Kidney glomerular epithelial cell (primary cell): ENCODE measurements at regions not wholly inside any gene's neighbourhood (a gene's known extent, or its start where the extent isn't known, plus 50 kb on each side); places are given as distances from the start of the nearest gene placed in this dataset.
"Not testable (repeated sequence)": the region's sequence is repeated elsewhere in the genome, so short reads cannot be mapped to it uniquely, and the experiment has no call there.

Experiments used
- DNase-seq: peaks from one replicate; lab custom pipeline; 2025; lab: John Stamatoyannopoulos, UW

DNA sequence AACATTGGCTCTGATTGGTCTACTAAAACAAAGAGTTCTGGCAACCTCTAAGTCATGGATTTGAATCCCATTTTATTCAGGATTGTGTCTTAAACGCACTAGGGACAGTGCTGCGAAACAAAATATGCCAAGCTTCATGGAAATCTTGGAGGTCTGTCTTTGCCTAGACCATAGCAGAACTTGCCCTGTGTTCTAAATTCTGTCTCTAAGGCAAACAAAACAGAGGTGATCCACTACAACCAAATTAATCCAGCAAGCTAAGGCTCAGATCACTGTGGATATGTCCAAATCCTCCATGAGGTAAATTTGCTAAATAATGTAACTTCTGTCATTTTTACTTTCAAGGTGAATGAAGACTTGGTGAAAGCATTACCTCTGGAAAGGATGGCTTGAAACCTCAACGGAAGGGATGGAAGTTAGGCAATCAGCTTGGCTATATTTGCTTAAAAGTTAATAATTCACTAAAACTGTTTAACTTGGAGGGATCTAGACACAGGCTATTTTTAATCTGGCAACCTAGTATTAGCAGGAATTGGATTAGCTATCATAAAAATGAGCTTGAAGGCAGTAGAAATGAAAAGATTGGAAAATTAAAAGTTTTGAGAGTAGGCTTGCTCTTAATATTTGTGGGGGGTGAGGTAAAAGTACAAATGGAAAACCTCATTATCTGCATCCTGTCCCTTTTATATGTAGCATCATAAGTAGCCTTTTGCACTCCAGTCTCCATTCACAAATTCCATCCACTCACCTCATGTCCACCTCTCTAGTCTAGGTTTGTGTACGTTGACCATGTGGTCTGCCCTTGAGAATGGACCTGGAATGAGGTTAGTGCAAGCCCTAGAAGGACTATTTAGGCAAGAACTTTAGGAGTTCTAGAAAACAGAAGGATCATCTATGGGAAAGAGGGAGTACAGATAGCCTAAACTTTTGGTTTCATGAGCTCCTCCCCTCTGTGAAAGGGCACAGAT is 176.2 kb downstream of the SMC2 start:
- peak; percentile 18 for DNase-seq

DNA sequence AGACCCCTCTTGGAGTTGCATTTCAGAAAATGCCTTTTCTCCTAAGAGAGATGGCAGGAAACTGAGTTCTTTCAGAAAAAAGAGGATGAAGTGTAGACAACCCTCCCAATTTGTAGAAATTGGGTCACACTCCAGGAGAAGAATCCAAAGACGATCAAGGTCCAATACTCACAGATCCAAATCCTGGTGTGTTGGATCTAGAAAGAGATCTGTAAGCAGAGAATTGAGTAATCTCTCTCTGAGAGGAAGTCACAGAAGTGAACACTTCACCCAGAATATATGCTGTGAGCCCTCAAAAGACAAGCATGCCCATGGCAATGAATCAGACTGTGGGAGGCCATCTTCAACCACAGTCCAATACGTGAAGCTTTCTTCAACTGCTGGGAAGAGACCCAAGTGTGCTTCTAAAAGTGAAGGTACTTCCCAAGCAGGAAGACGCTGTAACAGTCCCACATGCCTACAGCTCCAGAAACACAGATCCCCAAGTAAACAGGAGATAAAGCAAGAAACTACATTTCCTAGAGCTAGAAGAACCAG is 182.7 kb downstream of the SMC2 start:
- DNase-seq = no peak

DNA sequence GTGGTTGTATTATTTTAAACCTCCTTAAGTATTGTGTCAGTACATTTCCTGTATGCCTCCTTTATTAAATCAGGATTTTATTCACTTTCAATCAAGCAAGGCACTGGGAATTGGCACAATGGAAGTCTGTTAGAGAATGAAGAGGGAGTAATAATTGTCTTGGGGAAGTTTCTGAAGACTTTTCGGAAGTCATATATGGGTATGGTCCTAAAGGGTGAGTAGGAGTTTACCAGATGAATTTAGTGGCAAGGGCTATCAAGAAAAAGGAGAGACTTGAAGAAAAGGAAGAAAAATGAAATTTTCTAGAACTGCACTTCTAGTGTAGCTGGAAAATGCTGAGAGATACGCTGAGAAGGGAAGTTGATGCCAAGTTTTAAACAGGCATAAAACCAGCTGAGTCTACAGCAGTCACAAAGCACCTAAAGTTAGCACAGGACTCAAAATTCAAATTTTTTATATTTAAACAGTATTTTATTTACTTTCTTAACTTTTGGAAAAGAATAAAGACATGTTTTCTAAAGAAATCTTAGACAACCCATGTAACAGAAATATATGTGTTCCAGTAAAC is 184.9 kb downstream of the SMC2 start:
- DNase-seq = no peak

DNA sequence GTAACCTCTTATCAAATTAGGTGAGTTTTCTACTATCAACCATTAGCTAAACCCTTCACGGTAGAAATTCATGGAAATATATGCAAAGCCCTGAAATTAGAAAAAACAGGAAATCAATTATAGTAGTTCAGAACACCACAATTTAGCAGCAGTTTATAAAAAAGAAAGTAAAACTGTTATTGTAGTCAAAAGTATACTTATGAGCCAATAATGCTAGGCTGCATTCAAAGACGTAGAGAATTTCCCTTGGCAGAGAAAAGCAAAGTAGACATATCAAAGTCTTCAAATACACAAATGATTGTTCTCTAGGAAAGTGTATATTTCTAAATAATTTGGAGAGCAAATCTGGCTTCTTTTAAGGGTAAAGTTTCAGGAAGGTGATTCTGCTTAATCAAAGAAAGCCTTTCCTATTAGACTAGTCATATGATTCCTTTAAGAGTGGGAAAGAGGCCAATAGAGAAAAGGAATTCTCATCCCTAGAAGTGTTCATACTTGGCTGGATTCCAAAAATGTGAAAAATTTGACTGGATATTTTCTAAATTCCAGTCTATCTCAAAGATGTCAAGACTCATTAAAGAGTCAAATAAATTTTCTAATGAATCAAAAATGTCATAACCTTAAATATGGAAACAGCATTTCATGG is 185.5 kb downstream of the SMC2 start:
- DNase-seq = peak; percentile 85

DNA sequence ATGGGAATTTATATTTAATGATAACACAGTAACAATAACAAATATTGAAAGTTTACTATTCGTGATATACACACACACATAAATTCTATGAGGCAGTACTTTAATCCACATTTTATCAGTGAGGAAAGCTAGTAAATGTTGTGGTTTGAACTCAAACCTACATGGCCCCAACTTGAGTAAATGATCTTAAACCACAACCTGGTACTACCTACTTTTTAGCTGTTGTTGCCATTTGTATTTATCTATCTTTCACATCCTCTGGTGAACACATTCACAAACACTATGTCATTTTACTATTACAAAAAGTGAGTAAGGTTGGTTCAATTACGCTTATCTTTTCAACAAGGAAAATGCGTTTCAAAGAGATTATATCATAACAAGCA is 186.1 kb downstream of the SMC2 start:
- DNase-seq = peak; percentile 58

DNA sequence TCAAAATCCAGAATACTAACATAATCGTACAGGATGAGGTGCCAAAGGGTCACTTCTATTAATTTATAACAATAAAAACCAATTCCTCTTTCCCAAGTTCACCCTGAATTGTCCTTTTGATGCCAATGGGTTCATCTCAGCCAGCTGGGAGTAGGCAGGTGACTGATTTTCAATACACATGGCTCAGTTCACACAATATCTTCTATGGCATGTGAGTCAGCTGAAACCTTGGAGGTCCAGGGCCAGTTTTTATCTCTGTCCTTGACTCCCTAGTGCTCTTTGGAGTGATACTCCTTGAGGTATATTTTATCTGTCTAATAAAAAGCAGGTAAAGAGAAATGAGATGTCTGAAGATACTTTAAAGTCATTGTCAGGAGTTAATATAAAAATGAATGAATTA is 186.6 kb downstream of the SMC2 start:
- no peak for DNase-seq

DNA sequence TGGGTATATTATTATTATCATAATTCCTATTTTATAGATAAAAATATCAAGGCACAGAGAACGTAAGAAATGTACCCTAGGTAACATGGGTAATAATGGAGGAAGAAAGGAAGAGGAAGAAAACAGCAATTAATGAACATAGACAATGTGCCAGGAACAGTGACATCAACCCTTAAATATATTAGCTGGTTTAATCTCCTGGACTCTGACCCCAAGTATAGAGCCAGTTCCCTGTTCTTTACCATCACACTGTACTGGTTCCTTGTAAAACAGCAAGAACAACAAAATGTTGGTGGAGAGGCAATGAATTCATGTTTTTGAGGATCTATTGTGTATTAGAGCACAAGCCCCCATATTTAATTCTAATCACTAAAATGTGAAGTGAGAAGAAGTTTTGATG is 192.1 kb downstream of the SMC2 start:
- DNase-seq = no peak

DNA sequence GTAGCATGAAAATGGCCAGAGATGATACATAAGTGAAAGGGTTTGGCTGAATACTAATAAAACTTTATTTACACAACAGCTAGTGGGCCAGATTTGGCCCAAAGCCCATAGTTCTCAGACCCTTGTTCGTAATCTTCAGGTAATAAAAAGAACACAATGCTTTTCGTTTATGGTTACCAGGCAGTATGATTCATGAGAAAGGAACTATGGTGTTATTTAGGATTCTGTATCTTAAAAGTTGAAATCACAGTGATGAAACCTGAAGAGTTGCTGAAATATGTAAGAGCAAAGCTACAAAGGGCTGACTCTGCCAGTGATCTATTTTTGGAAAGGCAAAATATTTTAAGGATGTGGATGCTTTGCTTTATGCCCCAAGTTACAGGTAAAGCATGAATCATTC is 192.7 kb downstream of the SMC2 start:
- peak; percentile 11 for DNase-seq

DNA sequence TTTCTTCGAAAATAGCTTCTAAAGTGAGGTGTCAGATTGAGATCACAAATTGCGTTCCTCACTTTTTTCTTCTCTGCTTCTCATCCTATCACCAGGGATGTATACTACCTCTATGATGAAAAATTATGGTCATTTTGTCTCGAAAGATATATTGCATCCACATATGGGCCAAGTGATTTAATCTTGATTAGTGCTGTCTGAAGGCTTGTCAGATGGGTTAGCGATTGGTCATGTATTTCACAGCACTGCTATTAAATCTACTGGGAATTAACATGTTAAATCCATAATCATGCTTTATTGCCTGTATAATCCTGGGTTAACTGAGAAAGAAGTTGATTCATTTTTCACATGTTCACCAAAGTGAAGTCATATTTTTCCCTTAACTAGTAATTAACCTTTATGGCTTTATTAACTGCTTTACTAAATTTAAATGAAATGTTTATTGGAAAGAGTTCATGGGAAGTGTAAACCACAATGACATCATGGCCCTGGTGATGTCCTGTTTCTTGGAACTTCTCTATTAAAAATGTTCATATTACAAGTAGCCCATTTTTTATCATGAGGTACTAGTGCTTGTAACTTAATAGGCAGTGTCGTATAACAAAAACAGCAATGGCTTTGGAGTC is 193.3 kb downstream of the SMC2 start:
- no peak for DNase-seq

DNA sequence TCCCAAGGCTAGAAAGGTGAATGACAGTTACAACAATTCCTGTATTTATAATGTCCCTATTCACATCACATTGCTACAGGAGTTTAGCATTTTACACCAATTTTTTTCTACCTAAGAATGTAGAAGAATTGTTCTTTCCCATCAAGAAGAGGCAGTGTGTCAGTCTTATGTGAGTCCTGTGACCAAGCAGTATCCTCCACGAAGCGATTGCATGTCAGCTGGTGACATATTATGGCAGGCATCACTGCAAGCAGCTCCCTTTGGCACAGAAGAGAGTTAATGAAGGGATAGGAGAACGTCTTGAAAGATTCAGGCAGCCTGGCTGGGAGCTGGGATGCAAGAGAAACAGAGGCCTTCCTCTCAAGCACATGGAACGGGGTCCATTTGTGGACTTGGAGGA is 199.8 kb downstream of the SMC2 start:
- no peak for DNase-seq

DNA sequence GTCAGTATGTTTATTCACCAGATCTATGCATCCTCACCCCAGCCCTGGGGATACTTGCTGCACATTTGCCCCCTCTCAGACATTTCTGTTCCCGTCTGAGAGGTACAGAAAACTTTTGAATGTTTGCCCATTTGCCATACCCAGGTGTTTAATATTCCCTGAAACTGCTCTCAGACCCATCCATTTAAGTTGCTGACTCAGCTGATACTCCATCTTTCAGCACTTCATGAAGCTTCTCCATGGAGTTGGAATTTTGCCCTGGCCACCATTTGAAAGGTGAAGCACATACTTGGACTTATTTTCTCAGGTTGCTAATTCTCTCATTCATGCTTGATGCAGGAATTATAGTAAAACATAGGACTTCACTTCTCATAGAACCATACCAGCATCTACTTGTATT is 203.9 kb upstream of the OR13F1 start:
- no peak for DNase-seq

DNA sequence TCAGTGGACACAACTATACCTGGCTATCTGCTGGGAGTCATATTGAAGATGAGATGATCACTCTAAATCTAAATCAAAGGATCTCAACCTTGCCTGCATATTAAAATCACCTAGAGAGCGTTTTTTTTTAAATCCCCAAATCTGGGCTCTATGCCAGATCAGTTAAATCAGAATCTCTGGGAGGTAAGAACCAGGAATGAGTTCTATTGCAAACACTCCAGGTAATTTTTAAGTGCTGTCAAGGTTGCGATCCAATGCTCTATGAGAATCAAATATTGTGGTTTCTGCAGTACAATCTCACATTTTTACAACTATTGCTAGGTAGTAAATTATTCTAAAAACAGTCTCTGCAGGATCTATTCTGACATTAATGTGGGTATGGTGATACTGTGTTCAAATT is 202.3 kb upstream of the OR13F1 start:
- DNase-seq = no peak

DNA sequence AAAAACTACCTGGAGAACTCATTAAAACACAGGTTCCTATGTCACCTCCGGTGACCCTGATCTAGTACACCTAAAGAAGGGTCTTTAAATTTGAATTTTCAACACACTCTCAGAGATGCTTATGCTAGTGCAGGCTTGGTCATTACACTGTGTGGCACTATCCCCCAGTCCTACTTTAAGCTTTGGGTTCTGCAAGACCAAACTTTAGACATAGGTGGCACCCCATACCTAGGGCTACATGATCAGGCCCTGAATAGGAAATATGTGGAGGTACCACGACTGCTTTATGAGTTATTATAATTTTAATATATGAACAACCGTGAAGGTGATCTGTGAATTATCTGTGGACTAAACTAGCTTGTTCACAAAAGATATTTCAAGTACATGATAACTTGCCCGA is 201.3 kb upstream of the OR13F1 start:
- no peak for DNase-seq

DNA sequence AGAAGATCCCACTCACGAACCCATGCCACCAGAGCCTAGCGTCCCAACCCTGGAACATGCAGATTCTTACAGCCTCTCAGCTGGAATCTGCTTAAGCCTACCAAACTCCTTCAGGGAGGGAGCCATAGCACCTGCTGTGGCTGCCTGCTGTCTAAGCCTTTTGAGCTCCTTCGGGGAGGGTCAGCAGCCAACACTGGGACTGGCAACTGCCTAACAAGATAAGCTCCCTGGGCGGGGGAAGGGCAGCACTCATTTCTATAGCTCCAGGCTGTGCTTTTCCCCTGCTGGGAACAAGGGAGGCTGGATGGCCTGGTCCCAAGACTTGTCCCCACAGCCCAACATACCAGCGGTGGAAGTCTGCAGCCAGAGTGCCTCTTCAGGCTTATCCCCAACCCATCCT is 199.1 kb upstream of the OR13F1 start:
- no peak for DNase-seq

DNA sequence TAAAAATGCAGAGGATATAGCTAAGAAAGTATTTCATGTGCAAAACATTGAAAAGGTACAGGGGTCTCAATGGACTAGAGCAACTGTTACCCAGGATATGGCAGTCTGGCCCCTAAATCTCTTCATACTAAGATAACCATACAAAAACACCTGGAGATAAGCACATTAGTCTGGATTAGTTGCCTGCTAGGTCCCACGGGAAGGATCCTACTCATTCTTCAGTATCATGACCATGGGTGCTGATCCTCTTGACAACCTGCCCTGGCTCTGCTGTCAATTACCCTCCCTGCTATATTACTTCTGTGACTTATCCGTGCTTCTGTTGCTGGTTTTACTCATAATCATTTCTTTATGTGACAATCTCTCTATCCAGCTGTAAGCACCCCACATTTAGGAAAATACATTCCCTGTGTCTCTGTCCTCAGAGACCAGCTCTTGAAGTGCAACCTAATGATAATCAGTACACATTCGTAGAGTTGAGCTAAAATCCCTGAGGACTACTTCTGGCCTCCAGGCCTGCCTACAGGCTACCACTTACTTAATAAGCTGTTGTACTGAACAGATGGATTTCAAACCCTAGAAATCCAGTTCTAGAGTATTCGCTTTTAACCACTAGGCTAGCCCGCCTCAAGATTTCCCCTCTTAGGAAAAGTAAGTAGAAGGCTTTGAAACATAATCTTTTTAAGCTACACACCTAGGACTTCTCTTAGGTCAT is 190.5 kb upstream of the OR13F1 start:
- no peak for DNase-seq

DNA sequence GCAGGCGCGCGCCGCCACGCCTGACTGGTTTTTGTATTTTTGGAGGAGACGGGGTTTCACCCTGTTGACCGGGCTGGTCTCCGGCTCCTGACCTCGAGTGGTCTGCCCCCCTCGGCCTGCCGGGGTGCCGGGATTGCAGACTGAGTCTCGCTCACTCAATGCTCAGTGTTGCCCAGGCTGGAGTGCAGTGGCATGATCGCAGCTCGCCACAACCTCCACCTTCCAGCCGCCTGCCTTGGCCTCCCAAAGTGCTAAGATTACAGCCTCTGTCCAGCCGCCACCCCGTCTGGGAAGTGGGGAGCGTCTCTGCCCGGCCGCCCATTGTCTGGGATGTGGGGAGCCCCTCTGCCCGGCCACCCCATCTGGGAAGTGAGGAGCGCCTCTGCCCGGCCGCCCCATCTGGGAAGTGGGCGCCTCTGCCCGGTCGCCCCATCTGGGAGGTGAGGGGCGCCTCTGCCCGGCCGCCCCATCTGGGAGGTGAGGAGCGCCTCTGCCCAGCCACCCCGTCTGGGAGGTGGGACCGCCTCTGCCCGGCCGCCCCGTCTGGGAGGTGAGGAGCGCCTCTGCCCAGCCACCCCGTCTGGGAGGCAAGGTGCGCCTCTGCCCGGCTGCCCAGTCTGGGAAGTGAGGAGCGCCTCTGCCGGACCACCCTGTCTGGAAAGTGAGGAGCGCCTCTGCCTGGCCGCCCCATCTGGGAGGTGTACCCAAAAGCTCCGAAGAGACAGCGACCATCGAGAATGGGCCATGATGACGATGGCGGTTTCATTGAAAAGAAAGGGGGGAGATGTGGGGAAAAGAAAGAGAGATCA is 187.7 kb upstream of the OR13F1 start:
- DNase-seq = not testable (repeated sequence)

DNA sequence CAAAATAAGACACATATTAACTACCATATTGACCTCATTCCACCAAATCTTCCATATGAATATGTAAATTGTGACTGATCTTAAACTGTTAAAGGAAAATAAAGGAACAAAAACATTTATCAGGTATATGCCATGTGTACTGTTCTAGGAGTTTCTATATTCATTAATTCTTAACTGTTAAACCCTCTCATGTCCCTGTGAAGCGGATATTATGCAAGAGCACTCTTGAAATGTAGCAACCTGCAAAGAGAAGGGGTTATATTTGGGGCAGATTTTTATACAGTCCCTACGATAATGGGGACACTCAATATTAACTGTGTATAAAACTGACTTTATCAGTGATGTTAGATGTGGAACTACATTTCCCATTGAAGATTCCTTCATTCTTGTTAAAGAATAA is 184.9 kb upstream of the OR13F1 start:
- DNase-seq = no peak

DNA sequence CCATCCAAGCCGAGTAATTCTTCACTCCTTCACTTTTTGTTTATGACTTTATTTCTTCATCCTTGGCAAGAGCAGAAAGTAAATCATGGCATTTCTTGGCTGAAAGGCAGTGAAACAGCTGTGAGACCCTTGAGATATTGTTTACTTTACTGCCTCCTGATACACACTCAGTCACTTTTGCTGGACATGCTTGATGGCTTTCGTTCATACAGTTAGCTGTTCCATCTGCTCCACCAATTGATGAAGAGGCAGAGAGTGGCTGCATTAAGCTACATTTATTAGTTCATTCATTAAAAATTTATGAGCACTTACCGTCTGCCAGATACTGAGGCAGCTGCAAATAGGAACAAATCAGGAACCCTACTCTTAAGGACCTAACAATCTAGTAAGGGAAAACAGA is 184.4 kb upstream of the OR13F1 start:
- no peak for DNase-seq

DNA sequence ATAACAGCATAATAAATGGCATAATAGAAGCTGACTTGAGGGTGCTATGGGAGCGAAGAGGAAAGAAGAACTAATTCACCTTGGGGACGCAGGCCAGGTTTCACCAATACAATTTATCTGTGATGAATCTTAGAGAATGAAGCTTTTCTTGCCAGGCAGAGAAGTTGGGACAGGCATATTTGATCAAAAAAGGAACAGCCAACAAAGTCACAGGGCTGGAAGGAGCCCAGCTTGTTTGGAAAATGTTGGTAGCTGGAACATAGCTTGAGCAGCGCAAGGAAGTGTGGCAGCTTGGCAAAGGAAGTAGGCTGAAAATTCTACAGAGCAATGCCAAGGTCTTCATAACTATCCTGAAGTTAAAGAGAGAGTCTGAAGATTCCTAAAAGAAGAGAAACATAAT is 181.5 kb upstream of the OR13F1 start:
- no peak for DNase-seq

DNA sequence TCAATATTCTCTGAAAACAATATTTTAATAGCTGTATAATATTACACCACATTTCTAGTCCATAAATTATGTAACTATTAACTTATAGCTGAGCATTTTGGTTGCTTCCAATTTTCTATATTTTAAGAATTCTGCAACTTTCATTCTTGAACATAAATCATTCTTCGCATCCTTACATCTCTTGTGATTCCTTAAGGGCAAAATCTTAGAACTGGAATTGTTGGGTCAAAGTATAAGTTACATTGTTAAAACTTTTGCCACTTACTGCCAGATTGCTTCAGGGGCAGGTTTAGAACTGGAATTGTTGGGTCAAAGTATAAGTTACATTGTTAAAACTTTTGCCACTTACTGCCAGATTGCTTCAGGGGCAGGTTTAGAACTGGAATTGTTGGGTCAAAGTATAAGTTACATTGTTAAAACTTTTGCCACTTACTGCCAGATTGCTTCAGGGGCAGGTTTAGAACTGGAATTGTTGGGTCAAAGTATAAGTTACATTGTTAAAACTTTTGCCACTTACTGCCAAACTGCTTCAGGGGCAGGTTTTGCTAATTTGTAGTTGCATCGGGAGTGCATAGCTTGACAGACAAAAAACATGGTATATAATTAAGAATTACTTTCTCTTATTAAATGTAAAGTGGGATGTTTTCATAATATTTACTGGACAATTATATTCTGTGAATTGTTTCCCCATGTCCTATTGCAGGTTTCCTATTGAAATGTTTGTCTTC is 179.9 kb upstream of the OR13F1 start:
- not testable (repeated sequence) for DNase-seq
